HG03571 (cell line): ENCODE measurements at regions not wholly inside any gene's neighbourhood (a gene's known extent, or its start where the extent isn't known, plus 50 kb on each side); places are given as distances from the start of the nearest gene placed in this dataset.
"Not testable (repeated sequence)": the region's sequence is repeated elsewhere in the genome, so short reads cannot be mapped to it uniquely, and the experiment has no call there.

Source experiments
- ATAC-seq: cut with Tn5 transposase; IDR thresholded peaks from one replicate; pipeline ENCODE4 v1.9.1; 2021; ENCODE audit not compliant: unreplicated experiment

DNA sequence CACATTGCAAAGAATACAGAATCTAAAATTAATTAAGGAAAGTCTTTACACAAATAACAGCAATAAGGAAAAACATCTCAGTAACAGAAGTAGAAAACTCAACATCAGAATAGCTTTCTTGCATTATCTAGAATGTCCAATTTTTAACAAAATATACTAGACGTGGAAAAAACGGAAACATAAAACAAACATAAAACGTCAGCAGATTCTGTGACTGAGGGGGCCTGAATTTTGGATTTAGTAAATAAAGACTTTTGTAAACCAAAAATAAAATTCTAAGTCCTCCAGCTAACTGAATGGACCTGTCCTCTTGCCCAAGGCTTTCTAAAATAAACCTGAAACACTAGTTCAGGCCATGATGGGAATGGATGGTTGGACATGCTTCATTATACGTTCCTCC is 773.5 kb upstream of the LRRTM1 start:
- ATAC-seq, result no peak

DNA sequence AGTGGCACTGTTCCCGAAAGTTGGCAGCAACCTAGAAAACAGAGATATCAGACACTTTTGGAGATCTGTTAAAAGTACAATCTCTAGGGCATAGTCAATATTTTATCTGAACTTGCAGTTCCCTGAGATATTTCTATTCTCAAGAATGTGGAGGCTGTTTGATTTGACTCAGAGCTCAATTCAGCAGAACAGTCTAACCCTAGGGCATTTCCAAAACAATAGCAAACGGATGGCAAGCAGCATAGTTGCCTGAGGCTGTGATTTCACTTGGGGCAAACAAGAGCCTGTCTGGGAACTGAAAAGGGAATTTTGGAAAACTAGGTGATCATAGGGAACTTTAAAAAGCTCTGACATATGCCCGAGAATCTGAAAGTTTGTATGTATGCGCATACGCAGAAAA is 772.8 kb upstream of the LRRTM1 start:
- ATAC-seq, result no peak

DNA sequence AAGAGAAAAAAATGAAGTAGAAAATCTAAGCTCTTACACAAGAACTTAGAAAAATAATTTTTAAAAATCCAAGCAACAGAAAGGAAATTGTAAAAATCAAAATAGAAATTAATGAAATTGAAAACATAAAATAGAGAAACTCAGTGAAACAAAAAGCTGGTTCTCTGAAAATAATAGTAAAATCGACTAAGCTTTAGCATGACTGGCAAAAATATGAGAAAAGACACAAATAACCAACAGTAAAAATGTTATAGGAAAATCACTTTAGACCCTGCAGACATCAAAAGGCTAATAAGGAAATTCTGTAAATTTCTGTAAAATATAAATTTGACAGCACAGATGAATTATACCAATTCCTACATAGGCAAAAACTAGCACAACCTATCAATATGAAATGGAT is 768.9 kb upstream of the LRRTM1 start:
- ATAC-seq, result no peak

DNA sequence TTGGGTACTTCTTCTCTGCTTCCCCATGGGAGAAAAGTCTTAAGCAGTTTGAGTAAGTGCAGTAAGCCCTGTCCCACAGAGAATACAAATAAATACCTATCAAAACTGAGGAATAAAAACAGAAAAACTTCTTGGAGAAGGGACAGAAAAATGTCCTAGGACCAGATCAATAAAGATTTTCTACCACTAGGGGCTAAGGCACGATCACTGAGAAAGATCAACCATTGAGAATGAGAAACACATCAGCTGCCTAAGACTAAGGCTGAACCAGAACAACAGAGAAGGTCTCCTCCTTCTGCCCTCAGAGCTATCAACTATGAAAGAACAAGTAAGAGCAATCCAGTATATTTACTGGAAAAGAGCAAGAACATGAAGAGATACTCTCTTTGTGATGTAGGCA is 763.6 kb upstream of the LRRTM1 start:
- ATAC-seq, result no peak

DNA sequence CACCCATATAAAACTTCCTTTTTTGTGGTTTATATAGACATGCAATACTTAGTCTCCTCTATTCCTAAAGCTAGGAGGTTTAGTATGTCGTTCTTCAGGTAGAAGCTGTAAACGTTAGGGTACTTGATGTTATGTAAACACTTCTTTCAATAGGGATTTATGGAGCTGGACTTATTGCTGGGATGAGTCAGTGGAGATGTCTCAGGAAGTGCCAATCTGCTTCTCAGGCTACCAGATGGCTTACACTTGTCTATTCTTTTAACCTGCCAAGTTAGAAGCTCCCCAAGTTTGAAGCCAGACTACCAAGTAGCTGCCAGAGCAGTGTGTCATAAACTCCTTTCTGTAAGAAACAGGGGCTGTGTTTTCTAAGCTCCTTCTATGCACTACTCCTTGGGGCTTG is 756.5 kb upstream of the LRRTM1 start:
- ATAC-seq, result no peak

DNA sequence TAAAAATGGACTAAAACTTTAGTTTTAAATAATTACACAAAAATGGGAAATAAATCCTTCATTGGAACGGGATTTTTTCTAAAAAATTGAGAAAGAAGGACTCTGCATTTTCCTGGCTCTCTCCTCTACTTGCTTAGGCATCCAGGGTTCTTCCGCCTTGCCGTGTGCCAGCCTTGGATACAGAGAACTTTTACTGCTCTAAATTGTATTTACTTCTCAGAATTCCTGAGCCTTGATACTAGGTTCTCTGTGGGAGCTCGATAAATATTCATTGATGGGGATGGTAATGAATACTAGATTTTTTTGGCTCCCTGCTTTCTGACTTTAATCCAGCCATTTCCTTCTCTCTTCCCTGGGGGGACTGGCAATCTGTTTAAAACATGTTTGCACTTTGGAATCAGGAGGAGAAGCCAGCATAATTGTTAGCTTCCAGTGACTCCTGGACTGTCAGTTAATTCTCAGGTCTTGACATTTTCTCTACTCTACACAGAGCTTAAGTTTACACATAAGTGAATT is 746.1 kb upstream of the LRRTM1 start:
- no peak for ATAC-seq

DNA sequence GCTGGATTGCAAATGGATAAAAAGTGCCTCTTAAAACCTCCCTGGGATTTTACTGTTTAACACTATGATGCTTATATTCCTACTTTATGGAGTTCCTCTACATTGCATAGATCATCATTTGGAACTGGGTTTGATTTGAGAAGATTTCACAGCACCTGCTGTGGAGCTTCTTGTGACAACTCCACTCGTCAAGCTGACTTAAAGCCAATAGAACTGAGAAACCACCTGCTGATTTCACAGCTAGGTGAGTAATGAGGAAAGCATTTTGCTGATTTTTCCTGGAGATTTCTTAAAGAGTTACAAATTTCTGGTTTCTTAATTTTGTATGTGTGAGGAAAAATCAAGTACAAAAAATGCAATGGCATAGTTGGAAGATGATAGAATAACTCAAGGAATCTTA is 739.1 kb upstream of the LRRTM1 start:
- no peak for ATAC-seq

DNA sequence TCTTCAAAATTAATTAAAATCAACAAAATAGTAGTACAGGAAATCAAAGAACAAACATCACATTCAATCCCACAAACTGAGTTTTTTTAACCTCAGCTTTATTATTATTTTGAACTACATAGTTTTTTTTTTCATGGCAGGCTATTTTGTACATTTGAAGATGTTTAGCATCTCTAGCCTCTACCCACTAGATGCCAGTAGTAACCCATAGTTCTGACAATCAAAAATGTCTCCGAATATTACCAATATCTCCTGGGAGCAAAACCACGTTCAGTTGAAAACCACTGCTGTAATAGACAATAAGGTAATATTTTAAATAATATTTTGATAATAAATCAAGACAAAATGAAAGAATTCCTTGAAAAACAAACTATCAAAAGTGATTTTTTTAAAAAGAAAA is 702.6 kb upstream of the LRRTM1 start:
- ATAC-seq, result no peak

DNA sequence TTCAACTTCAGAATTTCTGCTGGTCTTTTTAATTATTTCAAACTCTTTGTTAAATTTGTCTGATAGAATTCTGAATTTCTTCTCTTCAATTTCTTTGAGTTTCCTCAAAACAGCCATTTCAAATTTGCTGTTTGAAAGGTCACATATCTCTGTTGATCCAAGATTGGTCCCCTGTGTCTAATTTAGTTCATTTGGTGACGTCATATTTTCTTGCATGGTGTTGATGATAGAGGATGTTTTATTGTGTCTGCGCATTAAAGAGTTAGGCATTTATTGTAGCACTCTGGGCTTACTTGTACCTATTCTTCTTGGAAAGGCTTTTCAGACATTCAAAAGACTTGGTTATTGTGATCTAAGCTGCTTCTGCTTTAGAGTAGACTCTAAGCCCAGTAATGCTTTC is 698.4 kb upstream of the LRRTM1 start:
- ATAC-seq, result no peak

DNA sequence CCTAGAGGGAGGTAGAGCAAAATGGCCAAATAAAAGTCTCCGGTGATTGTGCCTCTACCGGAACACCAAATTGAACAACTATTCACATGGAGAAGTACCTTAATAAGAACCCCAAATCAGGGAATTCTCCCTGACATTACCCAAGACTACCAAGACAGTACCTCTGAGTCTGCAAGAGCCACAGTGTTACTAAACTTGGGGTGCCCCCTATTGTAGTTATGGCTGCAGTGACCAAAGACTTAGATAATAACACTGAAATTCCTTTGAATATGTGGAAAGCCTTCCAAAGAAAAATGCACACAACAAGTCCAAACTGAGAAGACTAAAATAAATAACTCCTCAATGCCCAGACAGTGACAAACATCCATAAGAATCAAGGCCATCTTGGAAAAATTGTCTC is 682.9 kb upstream of the LRRTM1 start:
- ATAC-seq, result no peak

DNA sequence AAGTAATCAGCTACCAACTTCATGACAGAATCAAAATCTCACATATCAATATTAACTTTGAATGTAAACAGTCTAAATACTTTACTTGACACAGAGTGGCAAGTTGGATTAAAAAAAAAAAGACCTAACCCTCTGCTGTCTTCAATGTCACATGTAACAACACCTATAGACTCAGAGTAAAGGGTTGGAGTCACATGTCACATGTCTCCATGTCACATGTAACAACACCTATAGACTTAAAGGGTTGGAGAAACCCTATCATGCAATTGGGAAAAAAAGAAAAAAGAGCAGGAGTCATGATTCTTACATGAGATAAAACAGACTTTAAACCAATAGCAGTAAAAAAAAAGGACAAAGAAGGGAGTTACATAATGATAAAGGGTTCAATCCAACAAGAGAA is 665.3 kb upstream of the LRRTM1 start:
- ATAC-seq, result no peak

DNA sequence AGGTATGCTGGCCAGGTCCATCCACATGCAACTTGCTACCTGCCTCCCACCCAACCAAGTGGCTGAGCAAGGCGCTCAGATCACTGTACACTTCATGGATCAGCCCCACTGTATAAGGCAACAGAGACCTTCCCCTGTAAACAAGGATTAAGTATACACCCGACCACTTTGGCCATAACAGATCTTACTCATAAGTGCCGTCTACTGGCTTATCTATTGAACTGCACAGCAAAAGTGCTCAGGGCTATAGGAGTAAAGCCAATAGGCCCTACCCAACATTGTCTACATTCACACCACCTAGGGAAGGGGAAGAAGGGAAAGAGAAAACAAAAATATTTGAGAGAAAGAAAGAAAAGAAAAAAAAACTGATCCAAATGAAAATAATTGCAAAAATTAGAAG is 663.9 kb upstream of the LRRTM1 start:
- ATAC-seq, result no peak

DNA sequence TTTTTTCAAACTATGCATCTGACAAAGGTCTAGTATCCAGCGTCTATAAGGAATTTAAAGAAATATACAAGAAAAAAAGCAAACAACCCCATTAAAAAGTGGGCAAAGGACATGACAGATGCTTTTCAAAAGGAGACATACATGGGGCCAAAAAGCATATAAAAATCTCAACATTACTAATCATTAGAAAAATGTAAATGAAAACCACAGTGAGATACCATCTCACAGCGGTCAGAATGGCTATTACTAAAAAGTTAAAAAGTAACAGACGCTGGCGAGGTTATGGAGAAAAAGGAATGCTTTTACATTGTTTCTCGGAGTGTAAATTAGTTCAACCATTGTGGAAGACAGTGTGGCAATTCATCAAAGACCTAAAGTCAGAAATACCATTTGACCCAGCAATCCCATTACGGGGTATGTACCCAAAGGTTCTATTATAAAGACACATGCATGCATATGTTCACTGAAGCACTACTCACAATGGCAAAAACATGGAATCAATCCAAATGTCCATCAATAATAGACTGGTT is 643.1 kb upstream of the LRRTM1 start:
- no peak for ATAC-seq

DNA sequence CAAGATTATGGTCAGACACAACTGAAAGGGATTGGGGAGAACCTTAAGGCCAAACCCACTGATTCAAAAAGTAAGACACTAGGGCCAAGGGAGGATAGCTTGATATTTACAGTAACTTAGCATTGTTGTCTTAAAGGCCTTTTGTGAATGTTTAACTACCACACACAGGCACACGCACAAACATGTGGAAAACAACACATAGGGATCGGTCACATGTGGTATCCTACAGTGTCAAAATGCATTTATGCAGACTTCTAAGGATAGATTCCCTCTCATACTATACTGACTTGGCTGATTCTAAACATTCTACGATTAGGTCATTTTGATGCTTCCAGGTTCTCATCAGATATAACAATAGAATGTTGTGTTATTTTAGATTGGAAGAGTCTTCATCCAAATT is 638.9 kb upstream of the LRRTM1 start:
- ATAC-seq, result no peak

DNA sequence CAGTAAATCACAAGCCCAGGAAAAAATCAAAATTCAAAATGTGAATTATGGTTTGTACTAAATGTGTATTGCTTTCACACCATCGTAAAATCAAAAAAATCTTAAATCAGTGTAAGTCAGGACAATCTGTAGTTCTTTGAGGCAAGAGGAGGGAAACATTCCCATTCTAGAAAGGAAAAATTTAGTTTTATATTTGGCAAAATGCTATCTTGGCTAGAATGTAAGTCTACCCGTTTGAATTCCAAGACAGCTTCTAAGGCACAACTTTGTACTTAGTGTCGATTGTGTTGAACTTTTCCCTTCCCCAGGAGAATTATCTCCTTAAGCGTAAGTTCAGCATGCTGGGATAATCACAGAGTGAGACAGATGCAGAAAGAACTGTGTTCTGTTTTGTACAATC is 638.2 kb upstream of the LRRTM1 start:
- ATAC-seq, result no peak

DNA sequence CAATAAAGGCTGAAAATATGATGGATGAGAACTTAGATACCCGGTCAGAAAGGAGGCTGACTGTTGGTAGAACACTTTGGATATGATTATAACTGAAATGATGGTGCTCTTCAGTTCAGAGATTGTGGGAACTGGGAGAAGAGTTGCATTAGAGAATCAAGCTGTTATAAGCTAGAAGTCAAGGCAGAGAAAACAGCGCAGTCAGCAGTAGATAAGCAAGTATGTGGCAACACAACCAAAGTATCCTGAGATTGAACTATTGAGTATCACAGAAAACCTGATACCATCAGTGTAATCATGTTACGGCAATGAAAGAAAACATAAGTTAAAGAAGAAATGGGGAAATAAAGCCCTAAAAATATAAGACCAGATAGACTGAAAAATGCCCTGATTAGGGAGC is 633.9 kb upstream of the LRRTM1 start:
- ATAC-seq, result no peak

DNA sequence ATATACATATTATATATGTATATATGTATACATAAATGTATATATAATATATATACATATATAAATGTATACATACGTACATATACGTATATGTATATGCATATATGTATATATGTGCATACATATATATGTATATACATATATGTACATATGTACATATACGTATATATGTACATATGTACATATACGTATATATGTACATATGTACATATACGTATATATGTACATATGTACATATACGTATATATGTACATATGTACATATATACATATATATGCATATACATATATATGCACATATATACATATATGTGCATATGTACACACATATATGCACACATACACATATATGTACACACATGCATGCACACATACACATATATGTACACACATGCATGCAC is 627.3 kb upstream of the LRRTM1 start:
- ATAC-seq, result not testable (repeated sequence)

DNA sequence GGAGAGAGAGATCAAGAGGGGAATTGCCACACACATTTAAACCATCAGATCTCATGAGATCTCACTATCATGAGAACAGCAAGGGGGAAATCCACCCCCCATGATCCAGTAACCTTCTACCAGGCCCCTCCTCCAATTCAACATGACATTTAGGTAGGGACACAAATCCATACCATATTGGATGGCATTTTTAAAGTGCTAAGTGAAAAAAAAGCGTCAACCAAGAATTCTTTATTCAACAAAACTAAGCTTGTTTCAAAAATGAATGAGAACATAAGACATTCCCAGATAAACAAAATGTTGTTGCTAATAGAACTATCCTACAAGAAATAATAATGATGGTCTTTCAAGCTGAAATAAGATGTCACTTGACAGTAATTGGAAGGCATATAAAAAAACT is 626.2 kb upstream of the LRRTM1 start:
- ATAC-seq, result no peak

DNA sequence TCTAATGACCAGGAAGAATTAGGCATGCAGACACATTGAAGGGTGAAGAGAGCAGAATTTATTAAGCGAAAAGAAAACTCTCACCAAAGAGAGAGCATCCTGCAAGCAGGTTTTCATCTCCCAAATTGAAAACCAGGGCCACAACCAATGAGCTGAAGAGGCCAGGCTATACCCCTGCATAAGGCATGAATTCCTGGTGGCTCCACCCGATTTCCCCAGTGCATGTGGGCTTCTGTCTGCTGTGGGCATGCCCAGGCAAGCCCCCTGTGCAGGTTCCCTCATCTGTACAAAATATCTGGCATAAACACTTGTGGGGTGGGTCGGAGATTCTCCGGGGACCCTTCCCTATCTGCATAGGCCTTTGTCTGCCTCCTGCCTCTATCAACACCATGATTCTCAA is 621.6 kb upstream of the LRRTM1 start:
- no peak for ATAC-seq

DNA sequence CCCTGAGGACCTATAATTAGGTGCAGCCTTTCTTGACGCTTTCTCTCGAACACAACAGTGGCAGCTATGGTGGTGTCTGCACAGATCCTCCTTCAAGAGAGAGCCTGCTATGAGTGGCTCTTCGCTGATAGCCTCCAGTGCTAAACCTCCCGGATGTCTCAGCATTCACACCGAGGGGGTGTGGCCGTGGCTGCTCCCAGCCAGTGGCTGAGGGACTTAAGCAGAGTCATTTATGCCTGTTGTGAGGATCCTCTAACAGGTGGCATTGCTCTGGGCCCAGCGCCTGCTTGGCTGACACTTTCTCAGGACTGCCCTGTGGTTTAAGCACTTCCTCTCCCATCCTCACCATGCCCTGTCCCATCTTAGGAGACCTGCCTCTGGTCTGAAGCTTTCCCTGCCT is 592.0 kb upstream of the LRRTM1 start:
- no peak for ATAC-seq

DNA sequence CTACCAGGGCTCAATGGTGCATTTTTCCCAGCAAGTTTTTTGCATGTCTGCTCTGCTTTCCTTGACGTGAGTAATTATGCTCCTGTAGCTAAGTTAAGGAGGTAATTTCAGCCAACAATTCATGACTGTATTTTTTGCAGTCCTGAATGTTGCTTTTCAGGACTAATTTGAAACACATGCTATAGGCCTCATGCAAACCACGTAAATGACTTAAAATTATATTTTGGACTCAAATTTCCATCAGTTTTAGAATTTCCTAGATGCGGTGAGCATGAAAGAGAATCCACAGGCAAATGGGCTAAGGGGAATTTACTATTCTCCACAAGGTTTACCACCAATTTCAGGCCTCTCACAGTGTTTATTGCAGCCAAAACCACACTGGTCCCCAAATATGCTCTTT is 589.9 kb upstream of the LRRTM1 start:
- no peak for ATAC-seq

DNA sequence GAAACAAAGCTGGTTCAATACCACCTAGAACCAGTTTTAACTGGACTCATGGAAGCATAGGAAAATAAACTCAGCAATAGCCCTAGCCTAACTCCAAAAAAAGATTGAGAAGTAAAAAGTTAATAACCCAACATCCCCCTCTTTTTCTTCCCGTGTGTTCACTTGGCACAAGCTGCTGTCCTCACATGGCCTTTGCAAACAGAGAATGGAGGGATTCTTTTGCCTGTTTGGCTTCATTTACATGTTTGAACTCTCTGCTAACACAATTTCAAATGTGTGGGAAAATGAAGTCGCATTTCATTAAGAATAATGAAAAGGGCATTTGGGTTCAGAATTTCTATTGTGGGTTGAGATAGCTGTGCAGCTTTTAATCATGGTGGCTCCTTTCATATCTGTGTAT is 589.2 kb upstream of the LRRTM1 start:
- no peak for ATAC-seq

DNA sequence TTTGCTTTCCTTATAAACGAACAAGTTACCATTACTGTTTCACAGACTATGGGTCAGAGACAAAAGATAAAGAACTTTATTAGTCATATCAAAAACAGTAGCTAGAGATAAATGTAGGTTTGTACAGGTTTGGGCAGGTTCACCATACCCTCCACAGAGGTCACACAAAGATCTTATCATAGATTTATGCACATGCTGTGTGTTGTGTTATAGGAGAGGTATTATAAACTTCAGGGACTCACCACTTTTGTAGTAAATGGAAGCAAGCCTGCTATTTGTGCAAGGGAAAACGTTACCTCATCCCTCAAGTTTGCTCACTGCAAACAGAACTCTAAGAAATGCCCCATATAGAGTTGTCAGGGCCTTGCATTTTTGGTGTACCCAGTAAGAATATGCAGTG is 584.5 kb upstream of the LRRTM1 start:
- no peak for ATAC-seq
